Mesothelial cell of epicardium (in vitro differentiated cells): ENCODE measurements at regions not wholly inside any gene's neighbourhood (a gene's known extent, or its start where the extent isn't known, plus 50 kb on each side); places are given as distances from the start of the nearest gene placed in this dataset.
A peak's percentile ranks its signal among the peaks of the same experiment; 100 is the strongest.

Experiments
- DNase-seq, 2 experiments: peaks; one replicate each; pipeline ENCODE4 v3.0.0; 2021; ENCODE audit warnings: low spot score in 2 of 2; ENCODE audit not compliant: unreplicated experiment in 2 of 2
- H3K27ac Mint-ChIP-seq: 2 replicates; pipeline ENCODE4 v1.8.0; 2021; ENCODE audit warnings: mixed read lengths
- H3K27me3 Mint-ChIP-seq: 2 replicates; pipeline ENCODE4 v1.8.0; 2021; ENCODE audit warnings: low read depth, mixed read lengths
- H3K36me3 Mint-ChIP-seq: 2 replicates; pipeline ENCODE4 v1.8.0; 2021; ENCODE audit warnings: mixed read lengths
- H3K4me1 Mint-ChIP-seq: 2 replicates; pipeline ENCODE4 v1.8.0; 2021; ENCODE audit warnings: mixed read lengths
- H3K4me3 Mint-ChIP-seq: 2 replicates; pipeline ENCODE4 v1.8.0; 2021; ENCODE audit warnings: mild to moderate bottlenecking, moderate library complexity, mixed read lengths
- H3K9me3 Mint-ChIP-seq: 2 replicates; pipeline ENCODE4 v1.8.0; 2021; ENCODE audit warnings: mixed read lengths
- TF ChIP-seq, protein P1 (sequence below): fragments of 200-600 bp; sonication (generic); IDR thresholded peaks from one replicate; pipeline ENCODE4 v1.5.0; 2021; ENCODE audit warnings: antibody characterized with exemption; ENCODE audit not compliant: unreplicated experiment

DNA sequence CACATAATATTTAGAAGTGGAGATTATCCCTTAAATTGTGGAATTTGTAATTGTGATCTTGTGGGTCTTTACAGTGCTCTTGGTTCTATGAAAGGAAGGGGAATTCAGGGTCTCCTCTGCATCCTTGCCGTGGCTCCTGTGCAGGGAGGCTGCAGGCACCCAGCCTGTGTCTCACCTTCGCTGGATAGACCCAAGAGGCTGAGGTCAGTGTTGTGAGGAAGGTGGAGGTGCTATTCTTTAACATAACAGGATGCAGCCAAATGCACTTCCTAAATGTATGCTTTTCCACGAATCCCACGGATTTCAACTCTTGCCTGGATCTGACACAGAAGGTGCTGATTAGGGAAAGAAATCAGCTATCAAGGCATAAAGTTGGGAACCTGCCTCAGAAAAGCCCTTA, 69.5 kb downstream of the TMEM18 start:
- H3K27ac Mint-ChIP-seq, result no peak overlapping the region
- H3K4me3 Mint-ChIP-seq, result no peak overlapping the region
- H3K27me3 Mint-ChIP-seq, result peaks cover 6% of the 10 kb centered on the region
- TF ChIP-seq, protein P1, sequence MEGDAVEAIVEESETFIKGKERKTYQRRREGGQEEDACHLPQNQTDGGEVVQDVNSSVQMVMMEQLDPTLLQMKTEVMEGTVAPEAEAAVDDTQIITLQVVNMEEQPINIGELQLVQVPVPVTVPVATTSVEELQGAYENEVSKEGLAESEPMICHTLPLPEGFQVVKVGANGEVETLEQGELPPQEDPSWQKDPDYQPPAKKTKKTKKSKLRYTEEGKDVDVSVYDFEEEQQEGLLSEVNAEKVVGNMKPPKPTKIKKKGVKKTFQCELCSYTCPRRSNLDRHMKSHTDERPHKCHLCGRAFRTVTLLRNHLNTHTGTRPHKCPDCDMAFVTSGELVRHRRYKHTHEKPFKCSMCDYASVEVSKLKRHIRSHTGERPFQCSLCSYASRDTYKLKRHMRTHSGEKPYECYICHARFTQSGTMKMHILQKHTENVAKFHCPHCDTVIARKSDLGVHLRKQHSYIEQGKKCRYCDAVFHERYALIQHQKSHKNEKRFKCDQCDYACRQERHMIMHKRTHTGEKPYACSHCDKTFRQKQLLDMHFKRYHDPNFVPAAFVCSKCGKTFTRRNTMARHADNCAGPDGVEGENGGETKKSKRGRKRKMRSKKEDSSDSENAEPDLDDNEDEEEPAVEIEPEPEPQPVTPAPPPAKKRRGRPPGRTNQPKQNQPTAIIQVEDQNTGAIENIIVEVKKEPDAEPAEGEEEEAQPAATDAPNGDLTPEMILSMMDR, result no peak
- no peaks in the 10 kb centered on the region for H3K4me1 Mint-ChIP-seq
- DNase-seq, result no peak
- no peaks in the 10 kb centered on the region for H3K36me3 Mint-ChIP-seq
- no peaks in the 10 kb centered on the region for H3K9me3 Mint-ChIP-seq

DNA sequence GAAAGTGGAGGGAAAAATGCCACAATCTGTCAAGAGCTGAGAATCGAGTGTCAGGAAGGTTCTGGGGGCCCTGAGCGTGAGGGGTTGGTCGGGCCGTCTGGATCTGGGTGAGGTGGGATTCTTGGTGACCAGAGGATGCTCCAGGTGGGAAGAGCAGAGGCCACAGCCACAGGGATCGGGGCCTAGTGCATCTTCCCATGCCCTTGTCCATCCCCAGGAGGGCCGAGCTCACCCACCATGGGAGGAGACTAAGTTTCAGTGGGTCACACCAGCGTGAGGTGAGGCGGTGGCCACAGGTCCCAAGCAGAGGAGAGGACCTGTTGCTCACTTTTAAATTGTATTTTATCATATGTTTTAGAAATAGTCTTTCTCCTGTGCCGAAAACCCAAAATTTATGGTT, 70.0 kb downstream of the TMEM18 start:
- Mint-ChIP-seq H3K27ac (no peak overlapping the region), H3K9me3 (no peaks in the 10 kb centered on the region), H3K4me1 (no peaks in the 10 kb centered on the region), H3K27me3 (peaks cover 6% of the 10 kb centered on the region), H3K4me3 (no peak overlapping the region), H3K36me3 (no peaks in the 10 kb centered on the region)
- TF ChIP-seq, protein P1, result no peak
- DNase-seq, result peak in 1 of 2 experiments; percentile 33

DNA sequence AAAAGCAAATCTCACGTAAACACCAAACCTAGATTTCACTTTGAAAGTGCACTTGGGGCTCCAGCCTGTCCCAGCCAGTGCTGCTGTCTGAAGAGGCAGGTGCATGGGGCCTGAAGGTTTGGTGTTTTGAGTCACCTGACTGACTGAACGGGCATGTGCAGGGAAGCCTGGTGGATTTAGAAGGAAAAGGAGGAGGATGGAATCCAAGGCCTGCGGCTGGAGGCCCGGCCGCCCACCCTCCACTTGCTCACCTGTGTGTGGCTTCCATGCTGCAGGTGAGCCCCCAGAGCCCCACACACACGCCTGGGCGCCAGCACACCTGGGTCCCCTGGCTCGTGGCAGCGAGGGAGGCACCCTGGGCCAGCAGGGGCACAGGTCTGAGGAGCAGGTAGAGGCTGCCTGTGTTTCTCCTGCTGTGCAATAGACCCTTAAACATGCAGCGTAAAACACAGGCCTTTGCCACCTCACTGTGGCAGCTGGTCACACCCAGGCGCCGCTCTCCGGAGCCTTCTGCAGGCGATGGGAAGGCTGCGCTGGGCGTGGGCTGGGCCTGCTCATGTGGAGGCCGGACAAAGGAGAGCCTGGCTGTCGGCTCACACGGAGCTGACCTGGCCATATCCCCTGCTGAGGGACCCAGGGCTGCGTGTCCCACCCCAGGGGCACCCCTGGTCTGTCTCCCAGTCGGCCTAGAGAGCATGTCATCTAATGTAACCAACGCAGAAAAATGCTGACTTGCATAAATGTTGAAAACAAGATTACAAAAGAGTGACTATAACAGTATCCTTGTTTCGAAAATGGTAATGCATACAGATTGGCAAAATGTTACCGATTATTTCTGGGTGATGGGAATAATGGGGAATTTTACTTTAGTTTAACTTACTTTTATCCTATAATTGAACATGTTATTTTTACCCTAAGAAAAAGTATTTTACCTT, 71.3 kb downstream of the TMEM18 start:
- Mint-ChIP-seq H3K27ac (no peak overlapping the region), H3K36me3 (no peaks in the 10 kb centered on the region), H3K9me3 (no peaks in the 10 kb centered on the region), H3K4me3 (no peak overlapping the region), H3K27me3 (peaks cover 6% of the 10 kb centered on the region), H3K4me1 (no peaks in the 10 kb centered on the region)
- peak in 1 of 2 experiments; percentile 34 for DNase-seq
- TF ChIP-seq, protein P1, result no peak

DNA sequence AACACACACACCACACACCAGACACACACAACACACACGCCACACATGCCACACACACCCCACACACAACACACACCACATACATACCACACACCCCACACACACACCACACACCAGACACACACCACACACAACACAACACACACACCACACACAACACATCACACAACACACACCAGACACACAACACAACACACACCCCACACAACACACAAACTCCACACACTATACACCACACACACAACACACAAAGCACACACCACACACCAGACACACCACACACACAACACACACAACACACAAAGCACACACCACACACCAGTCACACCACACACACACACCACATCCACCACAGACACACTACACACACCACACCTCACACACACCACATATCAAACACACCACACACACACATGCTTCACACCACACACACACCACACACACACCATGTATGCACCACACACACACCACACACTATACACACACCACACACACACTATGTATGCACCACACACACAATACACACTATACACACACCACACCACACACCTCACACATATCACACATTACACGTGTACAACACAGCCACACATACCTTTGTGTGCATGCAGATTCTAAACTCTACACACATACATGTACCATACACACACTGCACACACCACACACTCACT, 72.2 kb downstream of the TMEM18 start:
- no peak overlapping the region for H3K27ac Mint-ChIP-seq
- DNase-seq, result no peak
- H3K9me3 Mint-ChIP-seq, result no peaks in the 10 kb centered on the region
- no peaks in the 10 kb centered on the region for H3K4me1 Mint-ChIP-seq
- H3K4me3 Mint-ChIP-seq, result no peak overlapping the region
- H3K27me3 Mint-ChIP-seq, result peaks cover 6% of the 10 kb centered on the region
- no peaks in the 10 kb centered on the region for H3K36me3 Mint-ChIP-seq
- TF ChIP-seq, protein P1, result no peak

DNA sequence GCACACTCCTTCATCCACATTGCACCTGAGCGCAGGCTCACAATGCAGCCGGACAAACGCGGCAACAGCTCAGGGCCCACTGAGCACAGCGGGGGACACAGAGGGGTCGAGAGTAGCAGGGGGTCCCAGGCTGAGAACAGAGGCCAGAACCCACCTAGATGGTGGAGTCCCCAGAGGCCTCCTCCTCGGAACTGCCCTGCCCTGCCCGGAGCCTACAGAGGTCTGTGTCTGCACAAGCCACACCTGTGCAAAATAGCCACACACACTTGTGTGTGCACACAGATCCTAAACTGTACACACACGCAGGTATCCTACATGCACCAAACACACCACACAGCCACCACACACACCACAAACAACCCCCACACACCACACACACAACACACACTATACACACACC, 72.8 kb downstream of the TMEM18 start:
- Mint-ChIP-seq H3K27ac (no peak overlapping the region), H3K36me3 (no peaks in the 10 kb centered on the region), H3K4me3 (no peak overlapping the region), H3K27me3 (peaks cover 2% of the 10 kb centered on the region), H3K4me1 (no peaks in the 10 kb centered on the region), H3K9me3 (no peaks in the 10 kb centered on the region)
- TF ChIP-seq, protein P1, result no peak
- peak in 1 of 2 experiments; percentile 27 for DNase-seq
